CD4-positive, alpha-beta T cell treated with Interleukin-15 for 1 hour (primary cell): ENCODE measurements at regions not wholly inside any gene's neighbourhood (a gene's known extent, or its start where the extent isn't known, plus 50 kb on each side); places are given as distances from the start of the nearest gene placed in this dataset.

ENCODE experiments used
- DNase-seq: peaks from one replicate; pipeline ENCODE4 v3.0.0-alpha.2; 2020

- no peak for DNase-seq
These were observed 137.3 kb upstream of the FRMD4A start for GRCh38 chr10:14468023-14468441.

GRCh38 chr10:14466257-14466656 lies 135.5 kb upstream of the FRMD4A start:
- DNase-seq = no peak

GRCh38 chr10:14460447-14460846 lies 129.7 kb upstream of the FRMD4A start:
- no peak for DNase-seq

- no peak for DNase-seq
These were observed 128.9 kb upstream of the FRMD4A start for GRCh38 chr10:14459665-14460064.

- DNase-seq = no peak
These were observed 126.1 kb upstream of the FRMD4A start for GRCh38 chr10:14456870-14457266.

- DNase-seq = no peak
These were observed 125.6 kb upstream of the FRMD4A start for GRCh38 chr10:14456218-14456869.

- no peak for DNase-seq
These were observed 123.9 kb upstream of the FRMD4A start for GRCh38 chr10:14454629-14455028.

GRCh38 chr10:14454206-14454605 lies 123.5 kb upstream of the FRMD4A start:
- DNase-seq = no peak

- no peak for DNase-seq
These were observed 122.9 kb upstream of the FRMD4A start for GRCh38 chr10:14453593-14453992.

GRCh38 chr10:14451341-14451740 lies 120.6 kb upstream of the FRMD4A start:
- DNase-seq = no peak

- DNase-seq = no peak
These were observed 119.3 kb upstream of the FRMD4A start for GRCh38 chr10:14450041-14450491.

- DNase-seq = no peak
These were observed 118.6 kb upstream of the FRMD4A start for GRCh38 chr10:14449293-14449815.

- DNase-seq = no peak
These were observed 117.7 kb upstream of the FRMD4A start for GRCh38 chr10:14448197-14448990.

- DNase-seq = no peak
These were observed 116.5 kb upstream of the FRMD4A start for GRCh38 chr10:14447094-14447839.

GRCh38 chr10:14439451-14440259 lies 108.9 kb upstream of the FRMD4A start:
- DNase-seq = no peak

- DNase-seq = no peak
These were observed 107.9 kb upstream of the FRMD4A start for GRCh38 chr10:14438576-14438975.

- DNase-seq = no peak
These were observed 107.3 kb upstream of the FRMD4A start for GRCh38 chr10:14438057-14438456.

- DNase-seq = no peak
These were observed 105.4 kb upstream of the FRMD4A start for GRCh38 chr10:14435976-14436632.

GRCh38 chr10:14433147-14433546 lies 102.4 kb upstream of the FRMD4A start:
- no peak for DNase-seq

GRCh38 chr10:14431868-14432267 lies 101.1 kb upstream of the FRMD4A start:
- DNase-seq = no peak

GRCh38 chr10:14429043-14429700 lies 98.4 kb upstream of the FRMD4A start:
- DNase-seq = no peak
